Psoas muscle (tissue), 7 donors: ENCODE measurements at regions not wholly inside any gene's neighbourhood (a gene's known extent, or its start where the extent isn't known, plus 50 kb on each side); places are given as distances from the start of the nearest gene placed in this dataset.

Experiments
- ATAC-seq, 4 donors: fragments of 200-7000 bp; cut with Tn5 transposase; one replicate each; pipeline ENCODE4 v1.9.1; 2020; ENCODE audit warnings: moderate library complexity in 3 of 4, mild to moderate bottlenecking in 2 of 4
- DNase-seq, 2 donors: peaks; one replicate each; pipeline ENCODE4 v3.0.0-alpha.2; 2020
- H3K27ac ChIP-seq: fragments of 200-600 bp; one replicate; pipeline ENCODE4 v1.8.0; 2022
- H3K27me3 ChIP-seq, 3 donors: fragments of 200-600 bp in 1 of 3; one replicate each; pipeline versions ENCODE4 v1.6.1 to v1.8.0; 2013 to 2022; ENCODE audit warnings: low read length in 2 of 3, mild to moderate bottlenecking in 2 of 3, moderate library complexity in 1 of 3; ENCODE audit not compliant: insufficient read depth in 3 of 3
- H3K36me3 ChIP-seq, 2 donors: fragments of 200-600 bp in 1 of 2; one replicate each; pipeline versions ENCODE4 v1.6.1 to v1.8.0; 2013 to 2022; ENCODE audit warnings: low read depth in 1 of 2, mild to moderate bottlenecking in 1 of 2, moderate library complexity in 1 of 2; ENCODE audit not compliant: insufficient read depth in 1 of 2
- H3K4me1 ChIP-seq: fragments of 200-600 bp; one replicate; pipeline ENCODE4 v1.8.0; 2022
- H3K4me3 ChIP-seq: fragments of 200-600 bp; one replicate; pipeline ENCODE4 v1.8.0; 2022; ENCODE audit warnings: mild to moderate bottlenecking
- H3K9me3 ChIP-seq: fragments of 200-600 bp; one replicate; pipeline ENCODE4 v1.8.0; 2022
- WGBS, 3 donors: extraction: QIAGEN DNeasy Blood & Tissue Kit; methylation state at CpG; one replicate each; pipeline versions ENCODE4 v1.1.6 to v1.1.7; 2013; 5-methylcytosine and 5-hydroxymethylcytosine counted together
- intact Hi-C, 2 donors: fragments of 100-400 bp; cut with DNase I; formaldehyde crosslinking; loops; one replicate each; pipeline versions ENCODE4 v1.11.0 to v1.14.2; 2022
- TF ChIP-seq, protein P1 (sequence below): fragments of 200-600 bp; IDR thresholded peaks from one replicate; pipeline ENCODE4 v1.8.0; 2022; ENCODE audit warnings: antibody characterized with exemption
- donor health status: healthy with polysubstance abuse.
- donor health status: DM: no; HTN: no; CAD: no; lungs with moderate emphysema.
- donor health status: Bipolar disorder and iron deficiency.
- donor health status: healthy.
- donor health status: DM: yes; HTN: yes; CAD: no.
- donor health status: DM: no; HTN: no; CAD: no.
- donor health status: DM: yes; HTN: yes; CAD: no.

DNA sequence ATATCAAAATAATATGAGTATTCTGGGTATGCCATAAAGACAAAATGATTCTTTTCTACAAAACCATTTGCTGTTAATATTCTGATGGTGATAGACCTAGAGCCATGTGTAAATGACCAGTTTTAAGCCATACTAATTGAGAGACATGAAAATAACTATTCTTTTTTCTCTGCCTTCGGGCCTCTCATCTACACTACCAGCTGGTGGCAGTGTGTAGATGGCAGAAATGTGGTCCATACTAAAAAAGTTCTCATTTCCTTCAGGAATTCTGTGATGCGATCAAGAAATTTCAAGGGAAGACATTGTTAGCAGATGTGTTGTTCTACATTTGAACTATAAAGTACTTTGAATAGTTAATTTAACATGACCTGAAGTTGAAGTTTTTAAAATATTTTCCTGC is 485.2 kb downstream of the TRIB2 start:
- Histone ChIP-seq H3K27me3 (no peaks in the 10 kb centered on the region), H3K4me1 (no peaks in the 10 kb centered on the region), H3K9me3 (no peaks in the 10 kb centered on the region), H3K36me3 (no peaks in the 10 kb centered on the region), H3K4me3 (no peak overlapping the region), H3K27ac (no peak overlapping the region)
- TF ChIP-seq, protein P1, sequence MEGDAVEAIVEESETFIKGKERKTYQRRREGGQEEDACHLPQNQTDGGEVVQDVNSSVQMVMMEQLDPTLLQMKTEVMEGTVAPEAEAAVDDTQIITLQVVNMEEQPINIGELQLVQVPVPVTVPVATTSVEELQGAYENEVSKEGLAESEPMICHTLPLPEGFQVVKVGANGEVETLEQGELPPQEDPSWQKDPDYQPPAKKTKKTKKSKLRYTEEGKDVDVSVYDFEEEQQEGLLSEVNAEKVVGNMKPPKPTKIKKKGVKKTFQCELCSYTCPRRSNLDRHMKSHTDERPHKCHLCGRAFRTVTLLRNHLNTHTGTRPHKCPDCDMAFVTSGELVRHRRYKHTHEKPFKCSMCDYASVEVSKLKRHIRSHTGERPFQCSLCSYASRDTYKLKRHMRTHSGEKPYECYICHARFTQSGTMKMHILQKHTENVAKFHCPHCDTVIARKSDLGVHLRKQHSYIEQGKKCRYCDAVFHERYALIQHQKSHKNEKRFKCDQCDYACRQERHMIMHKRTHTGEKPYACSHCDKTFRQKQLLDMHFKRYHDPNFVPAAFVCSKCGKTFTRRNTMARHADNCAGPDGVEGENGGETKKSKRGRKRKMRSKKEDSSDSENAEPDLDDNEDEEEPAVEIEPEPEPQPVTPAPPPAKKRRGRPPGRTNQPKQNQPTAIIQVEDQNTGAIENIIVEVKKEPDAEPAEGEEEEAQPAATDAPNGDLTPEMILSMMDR = no peak
- no peak for DNase-seq
- intact Hi-C loops = no loop called here
- WGBS, 3 donors = 67 to 74% (median 71%) methylated on average over 2 of the region's 2 CpGs
- no peak for ATAC-seq

DNA sequence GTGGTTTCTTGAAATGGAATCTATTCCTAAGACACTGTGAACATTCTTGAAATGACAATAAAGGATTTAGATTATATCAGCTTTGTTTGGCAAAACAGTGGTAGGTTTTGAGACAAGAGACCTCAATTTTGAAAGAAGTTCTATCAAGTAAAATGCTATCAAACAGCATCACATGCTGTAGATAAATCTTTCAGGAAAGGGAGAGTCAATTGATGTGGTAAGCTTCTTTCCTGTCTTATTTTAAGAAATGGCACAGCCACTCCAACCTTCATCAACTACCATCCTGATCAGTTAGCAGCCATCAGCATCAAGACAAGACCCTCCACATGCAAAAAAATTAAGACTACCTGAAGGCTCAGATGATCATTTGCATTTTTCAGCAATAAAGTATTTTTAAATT is 495.4 kb downstream of the TRIB2 start:
- no peaks in the 10 kb centered on the region for H3K36me3 ChIP-seq
- no peaks in the 10 kb centered on the region for H3K27me3 ChIP-seq
- peaks cover 4% of the 10 kb centered on the region for H3K9me3 ChIP-seq
- DNase-seq (no peak), ATAC-seq (no peak)
- intact Hi-C loops = no loop called here
- H3K27ac ChIP-seq = no peak overlapping the region
- TF ChIP-seq, protein P1 = no peak
- H3K4me1 ChIP-seq = no peaks in the 10 kb centered on the region
- no peak overlapping the region for H3K4me3 ChIP-seq

GRCh38 chr2:13218205-13218604 is 501.5 kb downstream of the TRIB2 start:
- Histone ChIP-seq H3K4me1 (no peaks in the 10 kb centered on the region), H3K27ac (no peak overlapping the region), H3K36me3 (no peaks in the 10 kb centered on the region), H3K9me3 (no peaks in the 10 kb centered on the region), H3K27me3 (no peaks in the 10 kb centered on the region), H3K4me3 (no peak overlapping the region)
- TF ChIP-seq, protein P1 = no peak
- no peak for ATAC-seq
- intact Hi-C loops = no loop called here
- DNase-seq = no peak

- DNase-seq (no peak), ATAC-seq (no peak)
- Histone ChIP-seq H3K4me1 (no peaks in the 10 kb centered on the region), H3K27me3 (peaks cover 0 to 2% (median 0%) of the 10 kb centered on the region in 3 donors), H3K4me3 (no peak overlapping the region), H3K27ac (no peak overlapping the region), H3K9me3 (no peaks in the 10 kb centered on the region), H3K36me3 (no peaks in the 10 kb centered on the region)
- WGBS, 3 donors = 27 to 38% (median 28%) methylated on average over 5 of the region's 5 CpGs
- intact Hi-C loops = no loop called here
- TF ChIP-seq, protein P1 = no peak
These were observed 510.8 kb downstream of the TRIB2 start for GRCh38 chr2:13227578-13227977.

GRCh38 chr2:13230221-13230620 is 513.5 kb downstream of the TRIB2 start:
- H3K27ac ChIP-seq = no peak overlapping the region
- no peak overlapping the region for H3K4me3 ChIP-seq
- no peak for DNase-seq
- ATAC-seq = no peak
- TF ChIP-seq, protein P1 = no peak
- no peaks in the 10 kb centered on the region for H3K36me3 ChIP-seq
- no peaks in the 10 kb centered on the region for H3K9me3 ChIP-seq
- WGBS, 3 donors = 28 to 30% (median 29%) methylated on average over 1 of the region's 1 CpG
- intact Hi-C loops = no loop called here
- H3K4me1 ChIP-seq = no peaks in the 10 kb centered on the region
- peaks cover 0 to 2% (median 0%) of the 10 kb centered on the region in 3 donors for H3K27me3 ChIP-seq
